ENCODE measurements at regions not wholly inside any gene's neighbourhood (a gene's known extent, or its start where the extent isn't known, plus 50 kb on each side); places are given as distances from the start of the nearest gene placed in this dataset.
"Not testable (repeated sequence)": the region's sequence is repeated elsewhere in the genome, so short reads cannot be mapped to it uniquely, and the experiment has no call there.

- H3K4me3 ChIP-seq (ENCODE audit: low read depth, low read length), result no peak overlapping the region
- TF ChIP-seq, protein P1, sequence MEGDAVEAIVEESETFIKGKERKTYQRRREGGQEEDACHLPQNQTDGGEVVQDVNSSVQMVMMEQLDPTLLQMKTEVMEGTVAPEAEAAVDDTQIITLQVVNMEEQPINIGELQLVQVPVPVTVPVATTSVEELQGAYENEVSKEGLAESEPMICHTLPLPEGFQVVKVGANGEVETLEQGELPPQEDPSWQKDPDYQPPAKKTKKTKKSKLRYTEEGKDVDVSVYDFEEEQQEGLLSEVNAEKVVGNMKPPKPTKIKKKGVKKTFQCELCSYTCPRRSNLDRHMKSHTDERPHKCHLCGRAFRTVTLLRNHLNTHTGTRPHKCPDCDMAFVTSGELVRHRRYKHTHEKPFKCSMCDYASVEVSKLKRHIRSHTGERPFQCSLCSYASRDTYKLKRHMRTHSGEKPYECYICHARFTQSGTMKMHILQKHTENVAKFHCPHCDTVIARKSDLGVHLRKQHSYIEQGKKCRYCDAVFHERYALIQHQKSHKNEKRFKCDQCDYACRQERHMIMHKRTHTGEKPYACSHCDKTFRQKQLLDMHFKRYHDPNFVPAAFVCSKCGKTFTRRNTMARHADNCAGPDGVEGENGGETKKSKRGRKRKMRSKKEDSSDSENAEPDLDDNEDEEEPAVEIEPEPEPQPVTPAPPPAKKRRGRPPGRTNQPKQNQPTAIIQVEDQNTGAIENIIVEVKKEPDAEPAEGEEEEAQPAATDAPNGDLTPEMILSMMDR (IDR thresholded peaks at IDR 0.05; ENCODE audit: insufficient read depth, low read depth, low read length, missing control alignments), result no peak
- no peak for DNase-seq (ENCODE audit: low read depth)
Measured at GRCh38 chrX:9372866-9373265, 92.0 kb upstream of the TBL1X start.

DNA sequence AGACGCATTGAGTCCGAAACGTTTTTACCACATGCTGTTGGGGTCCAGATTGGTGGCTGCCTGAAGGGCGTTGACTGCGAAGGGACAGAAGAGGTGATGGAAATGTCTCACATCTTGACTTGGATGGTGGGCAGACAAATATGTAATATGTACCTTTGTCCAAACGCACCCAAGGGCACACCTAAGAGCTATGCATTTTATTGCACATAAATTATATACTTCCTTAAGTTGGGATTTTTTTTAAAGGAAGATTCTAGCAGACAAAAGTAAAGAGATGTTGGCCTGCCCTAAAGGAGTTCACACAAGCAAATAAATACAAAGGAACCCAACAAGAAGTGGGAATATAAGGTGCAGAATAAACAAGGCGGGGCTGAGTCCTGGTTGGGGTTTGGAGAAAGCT, 91.1 kb upstream of the TBL1X start:
- no peak overlapping the region for H3K4me3 ChIP-seq (ENCODE audit: low read depth, low read length)
- TF ChIP-seq, protein P1 (IDR thresholded peaks at IDR 0.05; ENCODE audit: insufficient read depth, low read depth, low read length, missing control alignments), result no peak
- DNase-seq (ENCODE audit: low read depth), result no peak

GRCh38 chrX:9374555-9374954, 90.3 kb upstream of the TBL1X start:
- no peak overlapping the region for H3K4me3 ChIP-seq (ENCODE audit: low read depth, low read length)
- TF ChIP-seq, protein P1 (IDR thresholded peaks at IDR 0.05; ENCODE audit: insufficient read depth, low read depth, low read length, missing control alignments), result no peak
- DNase-seq (ENCODE audit: low read depth), result no peak

DNA sequence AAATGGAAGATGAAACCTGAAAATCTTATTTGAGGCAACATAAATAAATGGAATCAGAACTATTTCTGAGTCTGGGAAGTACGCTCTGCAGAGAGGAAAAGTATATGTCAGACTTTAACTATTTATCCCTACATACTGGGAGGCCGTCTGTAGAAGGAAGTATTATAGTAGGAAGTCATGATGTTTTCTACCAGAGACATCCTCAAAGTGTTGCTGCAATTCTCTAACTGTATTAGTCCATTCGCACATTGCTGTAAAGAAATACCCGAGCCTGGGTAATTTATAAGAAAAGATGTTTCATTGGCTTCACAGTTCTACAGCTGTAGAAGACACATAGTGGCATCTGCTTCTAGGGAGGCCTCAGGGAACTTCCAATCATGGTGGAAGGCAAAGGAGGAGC, 88.7 kb upstream of the TBL1X start:
- DNase-seq (ENCODE audit: low read depth), result no peak
- no peak overlapping the region for H3K4me3 ChIP-seq (ENCODE audit: low read depth, low read length)
- TF ChIP-seq, protein P1 (IDR thresholded peaks at IDR 0.05; ENCODE audit: insufficient read depth, low read depth, low read length, missing control alignments), result no peak

DNA sequence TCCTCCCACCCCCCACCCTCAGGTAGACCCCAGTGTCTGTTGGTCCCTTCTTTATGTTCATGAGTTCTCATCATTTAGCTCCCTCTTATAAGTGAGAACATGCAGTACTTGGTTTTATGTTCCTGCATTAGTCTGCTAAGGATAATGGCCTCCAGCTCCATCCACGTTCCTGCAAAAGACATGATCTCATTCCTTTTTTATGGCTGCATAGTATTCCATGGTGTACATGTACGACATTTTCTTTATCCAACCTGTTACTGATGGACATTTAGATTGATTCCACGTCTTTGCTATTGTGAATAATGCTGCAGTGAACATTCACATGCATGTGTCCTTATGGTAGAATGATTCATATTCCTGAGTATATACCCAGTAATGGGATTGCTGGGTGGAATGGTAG, 87.6 kb upstream of the TBL1X start:
- DNase-seq (ENCODE audit: low read depth); H3K4me3 ChIP-seq (ENCODE audit: low read depth, low read length): not testable (repeated sequence)

DNA sequence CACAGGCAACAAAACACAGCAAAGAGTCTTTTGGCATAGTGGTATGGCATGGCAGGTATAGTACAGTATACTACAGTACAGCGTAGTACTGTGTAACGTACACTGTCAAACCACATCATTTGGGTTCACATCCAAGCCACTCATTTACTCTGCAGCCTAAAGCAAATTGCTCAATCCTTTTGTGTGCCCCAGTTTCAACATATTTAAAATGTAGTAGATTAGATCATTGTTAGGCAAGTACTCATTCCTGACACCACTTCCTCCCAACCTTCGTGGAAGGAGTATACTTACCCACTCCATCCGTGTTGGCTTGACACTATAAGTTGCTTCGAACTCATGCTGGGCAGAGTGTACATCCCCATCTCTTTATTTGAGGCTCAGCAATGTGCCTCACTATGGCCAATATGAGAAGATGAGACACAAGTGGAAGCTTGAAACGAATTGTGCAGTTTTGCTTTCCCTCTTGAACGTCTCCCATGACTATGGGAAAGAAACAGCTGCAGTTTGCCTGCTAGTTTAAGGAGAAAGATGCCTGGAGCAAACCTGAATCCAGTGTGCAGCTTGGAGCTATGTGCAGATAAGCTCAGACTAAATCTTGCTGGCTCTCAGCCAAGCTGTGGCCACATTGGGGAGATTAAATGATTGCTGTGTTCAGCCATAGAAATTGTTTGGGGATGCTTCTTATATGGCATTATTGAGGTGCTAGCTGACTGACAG, 85.7 kb upstream of the TBL1X start:
- no peak for DNase-seq (ENCODE audit: low read depth)
- TF ChIP-seq, protein P1 (IDR thresholded peaks at IDR 0.05; ENCODE audit: insufficient read depth, low read depth, low read length, missing control alignments), result no peak
- no peak overlapping the region for H3K4me3 ChIP-seq (ENCODE audit: low read depth, low read length)

- TF ChIP-seq, protein P1 (IDR thresholded peaks at IDR 0.05; ENCODE audit: insufficient read depth, low read depth, low read length, missing control alignments), result no peak
- H3K4me3 ChIP-seq (ENCODE audit: low read depth, low read length), result no peak overlapping the region
- DNase-seq (ENCODE audit: low read depth), result no peak
Measured at GRCh38 chrX:9379697-9380551, 84.9 kb upstream of the TBL1X start.
